ENCODE measurements at regions not wholly inside any gene's neighbourhood (a gene's known extent, or its start where the extent isn't known, plus 50 kb on each side); places are given as distances from the start of the nearest gene placed in this dataset.

- TF ChIP-seq REST (IDR thresholded peaks at IDR 0.05; ENCODE audit: insufficient read depth in 1 of 2, low read depth in 2 of 2, low read length in 2 of 2) (no peak), SIN3A (IDR thresholded peaks at IDR 0.05; ENCODE audit: borderline replicate concordance, insufficient read depth, low read length) (no peak), POLR2AphosphoS5 (IDR thresholded peaks at IDR 0.05; ENCODE audit: low read depth, low read length) (no peak), TAF1 (IDR thresholded peaks at IDR 0.05; ENCODE audit: borderline replicate concordance, insufficient read depth, low read length) (no peak), FOXP2 (optimal IDR thresholded peaks at IDR 0.05; ENCODE audit: borderline replicate concordance, extremely low read depth, extremely low read length, insufficient read depth) (no peak)
Measured at GRCh38 chr21:21801921-21802320, 803.7 kb downstream of the NCAM2 start.
